ENCODE measurements at regions not wholly inside any gene's neighbourhood (a gene's known extent, or its start where the extent isn't known, plus 50 kb on each side); places are given as distances from the start of the nearest gene placed in this dataset.

DNA sequence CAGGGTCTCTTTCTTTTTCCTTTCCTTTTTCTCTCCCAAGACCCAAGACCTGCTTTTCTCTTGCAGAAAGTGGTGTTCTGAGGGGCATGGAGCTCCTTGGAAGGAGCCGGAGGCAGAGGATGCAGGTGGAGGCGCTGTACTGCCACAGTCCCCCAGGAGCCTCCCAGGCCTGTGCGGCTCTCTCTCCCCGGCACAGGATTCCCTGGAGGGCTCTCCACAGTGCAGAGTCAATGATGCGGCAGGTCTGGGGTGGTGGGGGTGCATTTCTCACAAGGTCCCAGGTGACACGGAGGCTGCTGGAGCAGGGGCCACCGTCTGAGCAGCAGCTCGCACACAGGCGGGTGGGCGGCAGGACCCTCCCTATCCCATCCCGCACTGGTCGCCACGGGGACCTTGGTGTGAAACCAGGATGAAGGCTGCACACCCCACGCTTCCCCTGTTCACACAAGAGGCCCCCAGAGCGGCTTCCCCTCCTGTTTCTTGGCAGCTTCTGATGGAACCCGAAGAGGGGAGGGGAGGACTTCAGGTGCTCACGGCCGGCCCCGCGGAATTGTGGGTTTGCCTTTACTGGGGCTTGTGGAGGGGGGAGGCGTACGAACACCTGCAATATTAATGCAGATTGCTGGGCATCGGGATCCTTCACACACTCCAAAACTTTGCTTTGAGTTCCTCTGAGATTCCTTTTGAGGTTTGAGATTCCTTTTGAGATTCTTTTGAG, 186.9 kb downstream of the ENGASE start:
- DNase-seq, result no peak
- H3K27me3 ChIP-seq, result no peaks in the 10 kb centered on the region
- 57% methylated on average over 12 of the region's 23 CpGs for WGBS (ENCODE audit: insufficient coverage, low coverage, low lambda C conversion rate, missing lambda C conversion rate)

DNA sequence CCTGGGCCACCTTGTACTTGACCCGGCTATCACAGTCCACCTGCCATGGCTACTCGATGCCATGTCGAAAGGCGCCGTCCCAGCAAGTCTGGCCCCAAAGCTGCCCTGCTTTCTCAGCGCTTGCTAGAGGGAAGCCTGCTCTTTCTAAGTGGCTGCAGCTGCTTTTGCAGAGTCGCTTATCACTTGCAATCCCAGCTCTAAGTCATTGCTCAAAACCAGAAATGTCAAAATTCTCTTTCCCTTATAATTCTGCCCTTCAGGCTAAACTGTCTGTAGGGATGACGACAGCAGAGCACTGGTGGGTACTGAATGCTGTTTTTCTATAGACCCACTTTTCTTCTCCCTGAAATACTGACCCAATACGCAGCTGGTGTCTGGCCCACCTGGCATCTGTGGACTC, 184.2 kb downstream of the ENGASE start:
- intact Hi-C loops (cut with DNase I), result no loop called here
- no peak for ATAC-seq
- no peaks in the 10 kb centered on the region for H3K27me3 ChIP-seq
- TF ChIP-seq, protein P1, sequence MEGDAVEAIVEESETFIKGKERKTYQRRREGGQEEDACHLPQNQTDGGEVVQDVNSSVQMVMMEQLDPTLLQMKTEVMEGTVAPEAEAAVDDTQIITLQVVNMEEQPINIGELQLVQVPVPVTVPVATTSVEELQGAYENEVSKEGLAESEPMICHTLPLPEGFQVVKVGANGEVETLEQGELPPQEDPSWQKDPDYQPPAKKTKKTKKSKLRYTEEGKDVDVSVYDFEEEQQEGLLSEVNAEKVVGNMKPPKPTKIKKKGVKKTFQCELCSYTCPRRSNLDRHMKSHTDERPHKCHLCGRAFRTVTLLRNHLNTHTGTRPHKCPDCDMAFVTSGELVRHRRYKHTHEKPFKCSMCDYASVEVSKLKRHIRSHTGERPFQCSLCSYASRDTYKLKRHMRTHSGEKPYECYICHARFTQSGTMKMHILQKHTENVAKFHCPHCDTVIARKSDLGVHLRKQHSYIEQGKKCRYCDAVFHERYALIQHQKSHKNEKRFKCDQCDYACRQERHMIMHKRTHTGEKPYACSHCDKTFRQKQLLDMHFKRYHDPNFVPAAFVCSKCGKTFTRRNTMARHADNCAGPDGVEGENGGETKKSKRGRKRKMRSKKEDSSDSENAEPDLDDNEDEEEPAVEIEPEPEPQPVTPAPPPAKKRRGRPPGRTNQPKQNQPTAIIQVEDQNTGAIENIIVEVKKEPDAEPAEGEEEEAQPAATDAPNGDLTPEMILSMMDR (IDR thresholded peaks at IDR 0.05), result no peak
- TF ChIP-seq POLR2A (IDR thresholded peaks at IDR 0.05), result no peak
- no peaks in the 10 kb centered on the region for H3K4me1 ChIP-seq
- WGBS (ENCODE audit: insufficient coverage, low coverage, low lambda C conversion rate, missing lambda C conversion rate), result 61% methylated on average over 6 of the region's 9 CpGs
- H3K9me3 ChIP-seq, result no peaks in the 10 kb centered on the region
- no peak overlapping the region for H3K4me3 ChIP-seq
- no peaks in the 10 kb centered on the region for H3K36me3 ChIP-seq
- no peak overlapping the region for H3K27ac ChIP-seq
- no peak for DNase-seq

More for the DNA sequence above, 186.9 kb downstream of the ENGASE start:
- Histone ChIP-seq H3K4me3 (no peak overlapping the region), H3K9me3 (no peaks in the 10 kb centered on the region), H3K27ac (no peak overlapping the region), H3K4me1 (no peaks in the 10 kb centered on the region), H3K36me3 (no peaks in the 10 kb centered on the region)
- intact Hi-C loops (cut with DNase I), result no loop called here
- ATAC-seq, result no peak
- no peak for TF ChIP-seq POLR2A (IDR thresholded peaks at IDR 0.05)
- TF ChIP-seq, protein P1 (IDR thresholded peaks at IDR 0.05), result no peak

DNA sequence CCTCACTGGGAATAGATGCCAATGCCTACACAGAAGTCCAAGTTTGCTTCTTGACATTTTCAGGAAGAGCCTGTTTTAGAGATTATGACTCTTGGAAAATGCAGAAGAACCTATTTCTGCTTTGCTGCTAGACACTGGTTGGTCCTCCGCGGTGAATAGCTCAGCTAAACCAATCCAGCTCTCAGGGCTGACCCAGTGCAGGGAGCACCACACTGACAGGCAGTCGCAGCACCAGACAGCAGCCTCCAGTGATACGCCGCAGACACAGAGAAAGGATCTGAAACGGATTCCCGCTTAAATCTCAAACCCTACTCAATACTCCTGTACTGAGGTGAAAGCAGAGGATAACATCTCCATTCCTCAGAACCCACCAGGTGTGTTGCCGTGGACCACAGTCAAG, 183.4 kb downstream of the ENGASE start:
- H3K27me3 ChIP-seq, result no peaks in the 10 kb centered on the region
- ATAC-seq (no peak), DNase-seq (no peak)
- no peaks in the 10 kb centered on the region for H3K9me3 ChIP-seq
- H3K36me3 ChIP-seq, result no peaks in the 10 kb centered on the region
- TF ChIP-seq POLR2A (IDR thresholded peaks at IDR 0.05), result no peak
- TF ChIP-seq, protein P1 (IDR thresholded peaks at IDR 0.05), result no peak
- 72% methylated on average over 7 of the region's 8 CpGs for whole genome bisulfite sequencing (ENCODE audit: insufficient coverage, low coverage, low lambda C conversion rate, missing lambda C conversion rate)
- intact Hi-C loops (cut with DNase I), result no loop called here
- no peaks in the 10 kb centered on the region for H3K4me1 ChIP-seq
- no peak overlapping the region for H3K27ac ChIP-seq
- H3K4me3 ChIP-seq, result no peak overlapping the region

DNA sequence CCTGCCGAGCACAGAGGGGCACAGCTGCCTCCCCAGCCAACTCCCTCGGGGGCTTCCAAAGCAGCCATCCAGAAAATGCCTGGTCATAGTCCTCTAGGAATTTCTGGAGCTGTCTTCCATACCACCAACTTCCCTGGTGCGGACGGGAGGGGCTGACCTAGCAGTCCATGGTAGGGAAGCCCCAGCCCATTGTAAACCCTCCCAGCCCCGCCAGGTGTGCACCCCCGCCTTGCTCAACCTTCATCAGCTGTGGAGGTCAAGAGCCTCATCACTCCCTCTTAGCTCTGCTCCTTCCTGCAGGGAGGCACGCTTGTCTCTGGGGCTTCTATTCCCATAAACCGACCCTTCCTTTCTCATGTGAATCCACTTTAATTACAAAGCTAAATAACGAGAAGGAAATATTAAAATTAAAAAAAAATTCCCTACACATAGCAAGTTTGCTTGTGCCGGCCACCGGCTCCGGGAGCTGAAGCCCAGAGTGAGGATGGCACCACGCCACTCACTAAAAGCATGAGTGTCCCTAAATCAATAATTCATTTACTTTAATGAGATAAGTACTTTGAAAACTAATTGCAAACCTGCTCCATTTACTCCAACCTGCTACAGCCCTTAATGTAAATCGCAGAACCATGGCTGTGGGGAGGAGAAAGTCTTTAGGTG, 181.4 kb downstream of the ENGASE start:
- Histone ChIP-seq H3K36me3 (no peaks in the 10 kb centered on the region), H3K4me1 (no peaks in the 10 kb centered on the region), H3K9me3 (no peaks in the 10 kb centered on the region), H3K27me3 (no peaks in the 10 kb centered on the region), H3K4me3 (no peak overlapping the region), H3K27ac (no peak overlapping the region)
- intact Hi-C loops (cut with DNase I), result no loop called here
- TF ChIP-seq POLR2A (IDR thresholded peaks at IDR 0.05), result no peak
- TF ChIP-seq, protein P1 (IDR thresholded peaks at IDR 0.05), result no peak
- DNase-seq (no peak), ATAC-seq (no peak)
- 63% methylated on average over 10 of the region's 14 CpGs for WGBS (ENCODE audit: insufficient coverage, low coverage, low lambda C conversion rate, missing lambda C conversion rate)
